Effector memory CD8-positive, alpha-beta T cell (primary cell): ENCODE measurements at regions not wholly inside any gene's neighbourhood (a gene's known extent, or its start where the extent isn't known, plus 50 kb on each side); places are given as distances from the start of the nearest gene placed in this dataset.

Source experiments
- ATAC-seq: fragments of 150-1000 bp; cut with Tn5 transposase; replicated peaks from 2 replicates; pipeline ENCODE4 v1.10.0; 2021; ENCODE audit warnings: mild to moderate bottlenecking, moderate library complexity
- DNase-seq, 3 experiments: peaks; one replicate each; pipeline ENCODE4 v3.0.0; 2021
- H3K27ac Mint-ChIP-seq, 2 donors: one replicate each; pipeline ENCODE4 v1.8.0; 2022; ENCODE audit warnings: mild to moderate bottlenecking in 2 of 2, mixed read lengths in 2 of 2, moderate library complexity in 2 of 2
- H3K27me3 Mint-ChIP-seq, 2 donors: one replicate each; pipeline ENCODE4 v1.8.0; 2022; ENCODE audit warnings: mixed read lengths in 2 of 2
- H3K36me3 Mint-ChIP-seq: one replicate; pipeline ENCODE4 v1.8.0; 2022; ENCODE audit warnings: mild to moderate bottlenecking, moderate library complexity, mixed read lengths; ENCODE audit not compliant: insufficient read depth
- H3K4me1 Mint-ChIP-seq, 2 donors: one replicate each; pipeline ENCODE4 v1.8.0; 2022; ENCODE audit warnings: low read depth in 2 of 2, mixed read lengths in 2 of 2
- H3K4me3 Mint-ChIP-seq, 2 donors: one replicate each; pipeline ENCODE4 v1.8.0; 2022; ENCODE audit warnings: mild to moderate bottlenecking in 2 of 2, mixed read lengths in 2 of 2, moderate library complexity in 2 of 2
- H3K9me3 Mint-ChIP-seq, 2 donors: one replicate each; pipeline ENCODE4 v1.8.0; 2022; ENCODE audit warnings: mixed read lengths in 2 of 2

DNA sequence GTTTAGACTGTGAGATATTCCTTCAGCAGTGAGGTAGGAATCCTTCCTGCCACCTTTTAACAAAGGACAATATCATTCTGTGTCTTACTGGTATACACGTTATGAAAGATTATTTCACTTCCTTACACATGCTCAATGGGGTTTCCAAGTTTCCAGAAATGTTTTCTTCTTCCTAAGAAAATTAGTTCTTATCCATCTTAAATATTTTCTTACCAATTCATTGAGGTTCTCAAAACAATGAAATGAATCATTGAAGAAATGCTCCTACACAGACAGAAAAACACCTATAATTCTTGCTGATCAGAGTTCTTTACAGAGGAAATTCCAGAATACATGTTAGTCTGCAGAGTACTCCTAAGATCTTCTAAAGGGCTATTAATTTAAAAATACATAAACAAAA, 51.4 kb upstream of the SEC61G start:
- H3K4me1 Mint-ChIP-seq = peaks cover 0 to 1% of the 10 kb centered on the region in 2 donors
- H3K36me3 Mint-ChIP-seq = no peaks in the 10 kb centered on the region
- ATAC-seq = no peak
- peaks cover 20 to 25% of the 10 kb centered on the region in 2 donors for H3K27me3 Mint-ChIP-seq
- DNase-seq = no peak
- no peak overlapping the region for H3K4me3 Mint-ChIP-seq
- no peak overlapping the region for H3K27ac Mint-ChIP-seq
- H3K9me3 Mint-ChIP-seq = peaks cover 0 to 1% of the 10 kb centered on the region in 2 donors

DNA sequence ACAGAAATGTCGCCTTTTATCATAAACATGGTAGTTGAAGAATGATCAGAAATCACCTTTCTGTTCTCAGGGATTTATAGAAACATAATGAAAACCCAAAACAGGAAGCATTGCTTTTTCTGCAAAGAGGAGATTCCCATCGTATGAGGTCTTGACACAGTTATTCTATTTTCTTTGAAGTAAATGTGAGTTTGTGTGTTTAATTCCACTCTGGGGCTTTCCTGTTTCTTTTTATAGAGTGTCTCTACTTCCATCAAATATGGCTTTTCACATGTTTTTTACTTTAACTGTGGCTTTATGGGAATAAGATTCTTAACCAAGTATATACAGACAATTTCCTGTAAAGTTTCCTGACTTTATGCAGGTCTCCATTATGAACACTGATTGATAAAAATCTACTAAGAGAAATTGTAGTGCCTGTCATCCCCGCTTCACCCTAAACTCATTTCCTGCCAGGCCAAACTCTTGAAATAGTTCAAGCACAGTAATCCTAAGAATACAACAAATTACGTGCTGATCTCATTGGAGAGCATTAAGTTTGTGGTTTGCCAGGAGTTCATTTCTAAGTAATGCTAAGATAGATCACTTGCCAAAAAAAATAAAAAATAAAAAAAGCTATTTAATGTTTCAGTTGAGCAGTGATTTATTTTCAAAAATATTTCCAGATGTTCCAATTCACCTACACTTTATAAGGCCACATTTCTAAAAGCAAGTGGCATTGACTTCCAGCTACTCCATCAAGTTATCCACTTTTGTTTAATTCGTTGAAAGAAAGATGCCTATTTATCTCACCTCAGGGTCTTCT, 52.2 kb upstream of the SEC61G start:
- ATAC-seq = no peak
- Mint-ChIP-seq H3K4me3 (no peak overlapping the region), H3K4me1 (peaks cover 0 to 1% of the 10 kb centered on the region in 2 donors), H3K27me3 (peaks cover 16% of the 10 kb centered on the region in 2 donors), H3K9me3 (peaks cover 0 to 1% of the 10 kb centered on the region in 2 donors), H3K27ac (no peak overlapping the region), H3K36me3 (no peaks in the 10 kb centered on the region)
- DNase-seq = no peak

DNA sequence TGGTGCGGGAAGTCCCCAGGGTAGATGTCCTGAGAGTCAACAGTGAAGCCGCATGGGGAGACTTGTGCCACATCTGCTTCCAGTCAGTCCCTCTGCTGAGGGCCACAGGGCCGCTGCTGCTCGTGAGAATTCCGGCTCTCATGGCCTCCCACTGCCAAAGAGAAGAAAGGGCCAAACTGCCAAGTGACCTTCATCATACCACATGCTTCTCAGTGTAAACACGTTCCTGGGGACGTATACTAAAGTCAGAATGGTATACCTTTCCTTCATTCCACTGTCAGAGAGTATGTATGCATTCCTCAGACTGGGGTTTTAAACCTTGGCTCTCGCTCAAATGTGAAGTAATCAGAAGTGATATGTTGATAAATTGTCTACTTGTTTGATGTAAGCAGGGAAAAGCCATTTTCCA, 52.8 kb upstream of the SEC61G start:
- H3K4me1 Mint-ChIP-seq = peaks cover 0 to 1% of the 10 kb centered on the region in 2 donors
- ATAC-seq (no peak), DNase-seq (no peak)
- no peaks in the 10 kb centered on the region for H3K36me3 Mint-ChIP-seq
- H3K4me3 Mint-ChIP-seq = no peak overlapping the region
- no peak overlapping the region for H3K27ac Mint-ChIP-seq
- peaks cover 0 to 1% of the 10 kb centered on the region in 2 donors for H3K9me3 Mint-ChIP-seq
- H3K27me3 Mint-ChIP-seq = peaks cover 10 to 17% of the 10 kb centered on the region in 2 donors

DNA sequence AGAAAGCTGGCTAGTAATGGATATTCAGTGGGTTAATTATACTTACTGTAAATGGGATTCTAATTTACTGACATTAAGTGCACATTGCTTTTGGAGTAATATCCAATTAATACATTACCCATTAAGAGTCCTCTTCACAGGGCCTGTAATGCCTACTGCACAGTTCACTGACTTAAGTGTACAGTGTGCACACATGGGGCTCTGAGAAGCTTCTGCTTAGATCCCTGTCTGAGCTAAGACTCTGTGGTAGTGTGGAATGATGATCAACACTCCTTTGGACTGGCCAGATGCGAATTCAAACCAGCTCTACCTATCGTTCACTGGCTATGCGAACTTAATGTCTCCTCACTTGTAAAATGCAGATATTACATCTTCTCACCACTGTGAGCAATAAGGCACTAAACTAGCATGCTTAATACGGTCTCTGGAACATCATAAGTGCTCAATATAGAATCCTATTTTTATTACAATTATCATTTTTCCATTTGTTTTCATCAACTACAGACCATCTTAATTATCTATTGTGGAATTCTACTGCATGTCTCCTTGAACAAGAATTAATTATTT, 53.8 kb upstream of the SEC61G start:
- no peak for DNase-seq
- peaks cover 0 to 1% of the 10 kb centered on the region in 2 donors for H3K4me1 Mint-ChIP-seq
- H3K4me3 Mint-ChIP-seq = no peak overlapping the region
- H3K27me3 Mint-ChIP-seq = peaks cover 10 to 20% of the 10 kb centered on the region in 2 donors
- H3K27ac Mint-ChIP-seq = no peak overlapping the region
- ATAC-seq = no peak
- no peaks in the 10 kb centered on the region for H3K36me3 Mint-ChIP-seq
- H3K9me3 Mint-ChIP-seq = peaks cover 0 to 1% of the 10 kb centered on the region in 2 donors

DNA sequence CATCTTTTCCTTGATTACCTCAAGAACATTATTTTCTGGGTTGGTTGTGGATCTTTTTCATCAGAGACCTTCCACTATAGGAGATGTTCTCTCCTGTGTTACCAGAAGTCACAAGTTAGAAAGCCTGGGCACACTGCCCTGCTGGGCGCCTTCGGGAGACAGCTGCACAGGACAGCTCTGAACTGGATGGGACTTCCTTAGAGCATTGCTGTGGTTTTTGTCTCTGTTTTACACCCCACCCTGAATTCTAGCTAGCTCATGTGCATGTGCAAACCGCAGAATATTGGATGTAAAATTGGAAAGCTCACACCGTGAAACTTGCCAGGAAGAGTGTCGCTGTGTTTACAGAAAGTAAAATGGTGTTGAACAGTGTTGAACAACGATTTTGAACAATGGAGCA, 54.4 kb upstream of the SEC61G start:
- Mint-ChIP-seq H3K9me3 (peaks cover 0 to 1% of the 10 kb centered on the region in 2 donors), H3K27me3 (peaks cover 16 to 21% of the 10 kb centered on the region in 2 donors), H3K27ac (no peak overlapping the region), H3K4me3 (no peak overlapping the region), H3K36me3 (no peaks in the 10 kb centered on the region), H3K4me1 (peaks cover 0 to 1% of the 10 kb centered on the region in 2 donors)
- no peak for ATAC-seq
- no peak for DNase-seq

DNA sequence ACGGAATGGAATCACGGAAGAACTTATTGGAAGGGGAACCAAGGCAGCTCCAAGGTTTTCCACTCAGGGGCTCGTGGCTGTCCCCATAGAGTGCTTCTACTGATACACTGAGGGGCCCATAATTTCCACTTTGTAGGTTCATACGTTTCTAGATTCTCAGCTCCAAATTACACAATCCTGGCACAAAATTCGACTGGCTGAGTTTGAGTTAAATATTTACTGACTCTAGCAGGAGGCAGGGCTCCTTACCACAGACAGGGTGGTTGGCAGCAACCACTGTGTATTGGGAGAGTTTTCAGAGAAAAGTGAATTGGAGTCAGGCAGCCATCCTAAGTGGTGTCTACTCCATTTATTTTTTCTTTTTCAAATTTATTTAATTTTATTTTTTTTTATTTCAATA, 55.4 kb upstream of the SEC61G start:
- no peaks in the 10 kb centered on the region for H3K9me3 Mint-ChIP-seq
- peaks cover 18 to 25% of the 10 kb centered on the region in 2 donors for H3K27me3 Mint-ChIP-seq
- peaks cover 0 to 1% of the 10 kb centered on the region in 2 donors for H3K4me1 Mint-ChIP-seq
- H3K27ac Mint-ChIP-seq = no peak overlapping the region
- no peak overlapping the region for H3K4me3 Mint-ChIP-seq
- ATAC-seq (no peak), DNase-seq (no peak)
- no peaks in the 10 kb centered on the region for H3K36me3 Mint-ChIP-seq

DNA sequence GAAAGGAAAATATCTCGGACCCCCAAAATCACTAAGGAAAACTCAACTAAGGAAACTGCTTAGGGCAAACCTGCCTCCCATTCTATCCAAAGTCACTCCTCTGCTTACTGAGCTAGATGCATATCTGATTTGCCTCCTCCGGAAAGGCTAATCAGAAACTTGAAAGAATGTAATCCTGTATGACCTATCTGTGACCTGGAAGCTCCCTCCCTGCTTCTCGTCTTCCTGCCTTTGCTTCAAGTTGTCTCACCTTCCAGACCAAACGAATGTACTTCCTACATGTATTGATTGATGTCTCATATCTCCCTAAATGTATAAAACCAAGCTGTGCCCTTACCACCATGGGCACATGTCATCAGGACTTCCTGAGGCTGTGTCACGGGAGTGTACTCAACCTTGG, 58.1 kb upstream of the SEC61G start:
- H3K4me3 Mint-ChIP-seq = no peak overlapping the region
- DNase-seq = no peak
- no peaks in the 10 kb centered on the region for H3K4me1 Mint-ChIP-seq
- no peaks in the 10 kb centered on the region for H3K36me3 Mint-ChIP-seq
- no peak overlapping the region for H3K27ac Mint-ChIP-seq
- no peaks in the 10 kb centered on the region for H3K9me3 Mint-ChIP-seq
- no peak for ATAC-seq
- H3K27me3 Mint-ChIP-seq = peaks cover 23 to 24% of the 10 kb centered on the region in 2 donors

DNA sequence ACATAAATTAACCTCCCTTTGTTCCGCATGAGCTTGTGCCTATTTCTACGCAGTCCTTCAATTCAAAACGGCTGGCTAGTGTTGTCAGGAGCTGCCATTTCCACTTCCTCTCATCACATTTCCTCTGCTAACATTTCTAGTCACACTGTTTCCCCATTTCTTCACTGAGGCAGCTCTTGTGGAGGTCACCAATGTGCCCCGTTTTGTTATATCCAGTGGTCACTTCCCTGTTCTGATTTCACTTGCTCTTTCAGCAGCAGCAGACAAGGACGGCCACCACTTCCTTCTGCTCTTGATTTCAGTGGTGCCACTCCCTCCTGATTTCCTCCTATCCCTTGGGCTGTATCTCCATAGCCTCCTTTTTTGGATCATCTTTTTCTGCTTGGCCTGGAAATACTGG, 64.8 kb upstream of the SEC61G start:
- Mint-ChIP-seq H3K36me3 (no peaks in the 10 kb centered on the region), H3K4me3 (no peak overlapping the region), H3K27ac (no peak overlapping the region), H3K4me1 (peaks cover 0 to 3% of the 10 kb centered on the region in 2 donors), H3K27me3 (peaks cover 36 to 49% of the 10 kb centered on the region in 2 donors), H3K9me3 (no peaks in the 10 kb centered on the region)
- no peak for ATAC-seq
- no peak for DNase-seq

DNA sequence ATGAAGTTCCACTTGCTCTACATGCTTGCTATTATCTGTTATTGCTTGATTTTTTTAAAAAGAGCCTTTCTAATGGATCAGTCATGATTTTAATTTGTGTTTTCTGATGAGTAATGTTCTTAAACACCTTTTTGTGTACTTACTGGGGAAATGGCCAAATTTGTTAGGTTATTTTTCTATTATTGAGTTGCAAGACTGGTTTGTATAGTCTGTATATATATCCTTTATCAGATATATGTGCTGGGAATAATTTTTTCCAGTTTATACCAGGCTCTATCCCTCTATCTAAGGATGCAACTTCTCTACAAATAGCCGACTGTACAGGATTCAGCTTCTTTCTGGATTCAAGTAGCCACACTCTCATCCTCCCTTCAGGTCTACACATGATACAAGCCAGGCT, 65.6 kb upstream of the SEC61G start:
- H3K9me3 Mint-ChIP-seq = peaks cover 0 to 2% of the 10 kb centered on the region in 2 donors
- H3K4me1 Mint-ChIP-seq = peaks cover 0 to 3% of the 10 kb centered on the region in 2 donors
- H3K4me3 Mint-ChIP-seq = no peak overlapping the region
- DNase-seq (no peak), ATAC-seq (no peak)
- H3K36me3 Mint-ChIP-seq = no peaks in the 10 kb centered on the region
- peaks cover 31 to 41% of the 10 kb centered on the region in 2 donors for H3K27me3 Mint-ChIP-seq
- H3K27ac Mint-ChIP-seq = no peak overlapping the region

DNA sequence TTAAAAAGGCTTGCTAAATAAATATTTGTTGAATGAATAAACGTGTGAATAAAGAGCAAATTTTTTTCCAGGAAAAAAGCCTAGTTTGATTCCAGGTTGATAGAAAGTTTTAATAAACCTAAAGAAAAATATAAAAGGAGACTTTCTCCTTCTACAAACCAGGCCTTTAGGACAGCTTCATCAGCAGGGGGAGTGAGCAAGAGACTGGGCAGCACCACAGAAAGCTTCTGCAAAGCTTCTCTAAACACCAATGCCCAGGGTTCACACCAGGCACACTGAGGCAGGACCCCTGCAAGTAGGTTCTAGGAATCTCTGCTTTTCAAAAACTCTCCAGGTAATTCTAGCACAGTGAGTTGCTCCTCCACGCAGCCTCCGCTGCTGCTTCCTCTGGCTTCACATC, 66.4 kb upstream of the SEC61G start:
- H3K27ac Mint-ChIP-seq = no peak overlapping the region
- no peak for ATAC-seq
- no peak overlapping the region for H3K4me3 Mint-ChIP-seq
- peaks cover 31 to 35% of the 10 kb centered on the region in 2 donors for H3K27me3 Mint-ChIP-seq
- no peaks in the 10 kb centered on the region for H3K36me3 Mint-ChIP-seq
- DNase-seq = no peak
- H3K9me3 Mint-ChIP-seq = peaks cover 0 to 2% of the 10 kb centered on the region in 2 donors
- H3K4me1 Mint-ChIP-seq = peaks cover 0 to 3% of the 10 kb centered on the region in 2 donors

DNA sequence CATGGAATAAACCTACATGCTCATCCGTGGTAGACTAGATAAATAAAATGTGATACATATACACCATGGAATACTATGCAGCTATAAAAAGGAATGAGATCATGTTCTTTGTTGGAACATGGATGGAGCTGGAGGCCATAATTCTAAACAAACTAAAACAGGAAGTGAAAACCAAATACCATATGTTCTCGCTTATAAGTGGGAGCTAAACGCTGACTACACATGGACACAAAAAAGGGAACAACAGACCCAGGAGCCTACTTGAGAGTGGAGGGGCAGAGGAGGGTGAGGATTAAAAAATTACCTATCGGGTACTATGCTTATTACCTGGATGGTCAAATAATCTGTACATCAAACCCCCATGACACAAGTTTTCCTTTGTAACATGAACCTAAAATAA, 68.7 kb upstream of the SEC61G start:
- DNase-seq = no peak
- H3K36me3 Mint-ChIP-seq = no peaks in the 10 kb centered on the region
- H3K4me1 Mint-ChIP-seq = peaks cover 0 to 3% of the 10 kb centered on the region in 2 donors
- peaks cover 31 to 35% of the 10 kb centered on the region in 2 donors for H3K27me3 Mint-ChIP-seq
- no peak for ATAC-seq
- no peak overlapping the region for H3K27ac Mint-ChIP-seq
- no peak overlapping the region for H3K4me3 Mint-ChIP-seq
- peaks cover 0 to 2% of the 10 kb centered on the region in 2 donors for H3K9me3 Mint-ChIP-seq

DNA sequence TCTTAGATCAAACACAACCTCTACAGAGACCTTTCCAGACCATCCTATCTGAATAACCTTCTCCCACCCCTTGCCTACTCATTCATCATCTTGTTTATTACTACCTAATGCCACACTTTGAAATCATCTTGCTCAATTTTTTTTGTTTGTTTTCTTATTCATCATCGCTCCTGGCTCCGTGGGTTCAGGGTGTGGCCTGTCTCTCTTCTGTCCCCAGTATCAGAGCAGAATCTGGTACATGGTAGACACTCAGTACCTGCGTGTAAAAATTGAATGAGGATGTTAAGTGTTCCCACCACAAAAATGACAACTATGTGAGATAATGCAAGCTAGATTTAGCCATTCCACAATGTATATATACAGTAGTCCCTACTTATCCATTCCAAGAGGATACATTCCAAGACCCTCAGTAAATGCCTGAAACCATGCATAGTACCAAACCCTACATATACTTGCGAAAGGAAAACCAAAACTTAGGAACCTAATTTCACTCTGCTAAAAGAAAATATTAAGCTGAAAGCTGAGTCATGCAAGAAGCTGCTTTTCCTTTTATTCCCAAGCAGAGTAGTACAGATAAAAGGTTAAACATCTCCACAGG, 72.1 kb upstream of the SEC61G start:
- Mint-ChIP-seq H3K9me3 (peaks cover 0 to 2% of the 10 kb centered on the region in 2 donors), H3K4me3 (no peak overlapping the region), H3K4me1 (no peaks in the 10 kb centered on the region), H3K27ac (no peak overlapping the region), H3K27me3 (peaks cover 0 to 14% of the 10 kb centered on the region in 2 donors), H3K36me3 (no peaks in the 10 kb centered on the region)
- no peak for ATAC-seq
- no peak for DNase-seq

DNA sequence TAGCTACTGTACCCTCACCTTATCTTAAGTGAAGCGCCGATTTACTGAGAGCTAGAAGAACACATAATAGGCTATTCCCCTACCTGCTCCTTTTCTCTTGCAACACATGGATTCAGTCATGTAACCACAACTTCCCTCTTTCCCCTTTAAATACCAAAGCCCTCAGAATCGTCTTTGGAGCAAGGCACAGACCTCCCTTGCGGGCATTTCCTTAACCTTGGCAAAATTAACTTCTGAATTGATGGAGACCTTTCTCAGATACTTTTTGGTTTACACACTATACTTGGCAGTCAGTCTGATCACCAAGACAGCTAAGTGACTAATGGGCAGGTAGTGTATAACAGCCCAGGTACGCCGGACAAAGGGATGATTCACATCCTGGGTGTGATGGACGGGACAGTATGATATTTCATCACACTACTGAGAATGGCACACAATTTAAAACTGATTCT, 72.7 kb upstream of the SEC61G start:
- Mint-ChIP-seq H3K4me3 (no peak overlapping the region), H3K9me3 (peaks cover 0 to 2% of the 10 kb centered on the region in 2 donors), H3K27me3 (peaks cover 0 to 18% of the 10 kb centered on the region in 2 donors), H3K27ac (no peak overlapping the region), H3K4me1 (no peaks in the 10 kb centered on the region), H3K36me3 (no peaks in the 10 kb centered on the region)
- ATAC-seq = no peak
- DNase-seq = no peak
